ENCODE measurements at regions not wholly inside any gene's neighbourhood (a gene's known extent, or its start where the extent isn't known, plus 50 kb on each side); places are given as distances from the start of the nearest gene placed in this dataset.

- no peak for TF ChIP-seq ZNF462 (CRISPR knock-in tag; IDR thresholded peaks at IDR 0.05)
- TF ChIP-seq JUNB (IDR thresholded peaks at IDR 0.05; ENCODE audit: unreplicated experiment), result no peak
- TF ChIP-seq EZH2phosphoT487 (IDR thresholded peaks at IDR 0.05; ENCODE audit: unreplicated experiment), result no peak
- TF ChIP-seq CREB1 (CRISPR knock-in tag; IDR thresholded peaks at IDR 0.05; ENCODE audit: low read depth), result no peak
- no peak for TF ChIP-seq ZNF114 (CRISPR knock-in tag; IDR thresholded peaks at IDR 0.05)
- no peak for TF ChIP-seq CTCF (conservative IDR thresholded peaks at IDR 0.05; ENCODE audit: low read depth in 2 of 2)
Observed at GRCh38 chr13:111637365-111637764, 316.9 kb downstream of the TEX29 start (continued).

- Histone ChIP-seq H3K27ac (ENCODE audit: low read depth) (no peak overlapping the region), H3K27me3 (ENCODE audit: insufficient read depth) (no peaks in the 10 kb centered on the region), H3K79me2 (replicated peaks; ENCODE audit: insufficient read depth) (no peaks in the 10 kb centered on the region), H2AFZ (no peak overlapping the region), H3K4me2 (no peak overlapping the region), H3F3A (replicated peaks; ENCODE audit: low read depth) (no peaks in the 10 kb centered on the region), H3K4me1 (ENCODE audit: insufficient read depth) (peaks cover 25% of the 10 kb centered on the region), H3K4me3 (no peak overlapping the region), H4K20me1 (replicated peaks; ENCODE audit: insufficient read depth) (no peaks in the 10 kb centered on the region), H3K36me3 (ENCODE audit: insufficient read depth) (no peaks in the 10 kb centered on the region), H3K9me2 (ENCODE audit: insufficient read depth) (no peaks in the 10 kb centered on the region)
- no peaks in the 10 kb centered on the region for H3K36me3 Mint-ChIP-seq (ENCODE audit: low read depth)
- no peaks in the 10 kb centered on the region for H3K9me3 Mint-ChIP-seq
- ATAC-seq, result no peak
- H3K27ac Mint-ChIP-seq, result no peak overlapping the region
- peaks cover 39% of the 10 kb centered on the region for H3K4me1 Mint-ChIP-seq
- no peak for TF ChIP-seq REST (IDR thresholded peaks at IDR 0.05; ENCODE audit: unreplicated experiment)
- no peak for DNase-seq (ENCODE audit: low spot score)
- peaks cover 15% of the 10 kb centered on the region for H3K27me3 Mint-ChIP-seq (ENCODE audit: insufficient read depth, low read depth, poor library complexity)
- H3K4me3 Mint-ChIP-seq, result no peak overlapping the region
Observed at GRCh38 chr13:111638233-111638632, 317.8 kb downstream of the TEX29 start.

All from GM23338 (cell line).